ENCODE measurements at regions not wholly inside any gene's neighbourhood (a gene's known extent, or its start where the extent isn't known, plus 50 kb on each side); places are given as distances from the start of the nearest gene placed in this dataset.

DNA sequence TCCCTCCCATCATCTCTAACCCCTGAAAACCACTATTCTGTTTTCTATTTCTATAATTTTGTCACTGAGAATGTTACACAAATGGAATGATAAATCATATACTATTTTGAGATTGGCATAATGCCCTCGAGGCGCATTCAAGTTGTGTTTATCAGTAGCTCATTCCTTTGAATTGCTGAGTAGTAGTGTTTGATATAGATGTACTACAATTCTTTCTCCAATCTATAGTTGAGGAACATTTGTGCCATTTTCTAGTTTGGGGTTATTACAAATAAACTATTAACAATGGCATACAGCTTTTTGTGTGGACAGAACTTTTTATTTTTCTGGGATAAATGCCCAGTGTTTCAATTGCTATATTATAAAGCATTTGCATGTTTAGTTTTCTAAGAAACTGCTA lies 86.0 kb downstream of the CCR1 start:
- ATAC-seq (ENCODE audit: low read depth in 2 of 2), result no peak
- no peaks in the 10 kb centered on the region for H3K4me1 ChIP-seq (ENCODE audit: control insufficient read depth, insufficient read depth, low read length, poor library complexity, severe bottlenecking)
- H3K4me1 Mint-ChIP-seq, result peaks cover 0 to 4% (median 1%) of the 10 kb centered on the region in 4 donors
- no peaks in the 10 kb centered on the region for H3K9me3 ChIP-seq (ENCODE audit: control insufficient read depth in 2 of 2, low read length in 2 of 2)
- no peaks in the 10 kb centered on the region for H3K36me3 ChIP-seq (ENCODE audit: control insufficient read depth, insufficient read depth, low read length)
- DNase-seq, result no peak
- peak overlapping the region in 1 of 3 donors; percentile 44 for H3K27ac Mint-ChIP-seq
- H3K4me3 Mint-ChIP-seq, result no peak overlapping the region
- H3K27me3 ChIP-seq (ENCODE audit: control insufficient read depth, insufficient read depth, low read length), result peaks cover 5% of the 10 kb centered on the region
- H3K9me3 Mint-ChIP-seq, result no peaks in the 10 kb centered on the region
- H3K4me3 ChIP-seq (ENCODE audit: low read depth, low read length), result no peak overlapping the region
- H3K27me3 Mint-ChIP-seq, result peaks cover 7% of the 10 kb centered on the region
- H3K27ac ChIP-seq (ENCODE audit: insufficient read depth, low read length, poor library complexity, severe bottlenecking), result no peak overlapping the region
- H3K36me3 Mint-ChIP-seq, result no peaks in the 10 kb centered on the region

GRCh38 chr3:46120983-46121382 lies 87.1 kb downstream of the CCR1 start:
- H3K4me1 ChIP-seq (ENCODE audit: control insufficient read depth, insufficient read depth, low read length, poor library complexity, severe bottlenecking), result no peaks in the 10 kb centered on the region
- H3K9me3 ChIP-seq (ENCODE audit: control insufficient read depth in 2 of 2, low read length in 2 of 2), result no peaks in the 10 kb centered on the region
- H3K4me3 Mint-ChIP-seq, result no peak overlapping the region
- no peaks in the 10 kb centered on the region for H3K36me3 ChIP-seq (ENCODE audit: control insufficient read depth, insufficient read depth, low read length)
- H3K27me3 ChIP-seq (ENCODE audit: control insufficient read depth, insufficient read depth, low read length), result peaks cover 5% of the 10 kb centered on the region
- H3K27ac ChIP-seq (ENCODE audit: insufficient read depth, low read length, poor library complexity, severe bottlenecking), result no peak overlapping the region
- H3K27ac Mint-ChIP-seq, result no peak overlapping the region
- DNase-seq (no peak), ATAC-seq (ENCODE audit: low read depth in 2 of 2) (no peak)
- no peaks in the 10 kb centered on the region for H3K27me3 Mint-ChIP-seq
- no peaks in the 10 kb centered on the region for H3K36me3 Mint-ChIP-seq
- H3K4me3 ChIP-seq (ENCODE audit: low read depth, low read length), result no peak overlapping the region
- peaks cover 0 to 4% (median 1%) of the 10 kb centered on the region in 4 donors for H3K4me1 Mint-ChIP-seq
- H3K9me3 Mint-ChIP-seq, result no peaks in the 10 kb centered on the region

- no peak overlapping the region for H3K4me3 Mint-ChIP-seq
- no peak for DNase-seq
- H3K36me3 ChIP-seq (ENCODE audit: control insufficient read depth, insufficient read depth, low read length), result no peaks in the 10 kb centered on the region
- no peaks in the 10 kb centered on the region for H3K27me3 Mint-ChIP-seq
- H3K9me3 ChIP-seq (ENCODE audit: control insufficient read depth in 2 of 2, low read length in 2 of 2), result no peaks in the 10 kb centered on the region
- H3K27ac ChIP-seq (ENCODE audit: insufficient read depth, low read length, poor library complexity, severe bottlenecking), result no peak overlapping the region
- H3K36me3 Mint-ChIP-seq, result no peaks in the 10 kb centered on the region
- H3K27me3 ChIP-seq (ENCODE audit: control insufficient read depth, insufficient read depth, low read length), result peaks cover 5% of the 10 kb centered on the region
- H3K4me1 Mint-ChIP-seq, result peaks cover 0 to 4% (median 1%) of the 10 kb centered on the region in 4 donors
- no peak overlapping the region for H3K4me3 ChIP-seq (ENCODE audit: low read depth, low read length)
- H3K27ac Mint-ChIP-seq, result no peak overlapping the region
- ATAC-seq (ENCODE audit: low read depth in 2 of 2), result no peak
- H3K4me1 ChIP-seq (ENCODE audit: control insufficient read depth, insufficient read depth, low read length, poor library complexity, severe bottlenecking), result no peaks in the 10 kb centered on the region
- H3K9me3 Mint-ChIP-seq, result no peaks in the 10 kb centered on the region
Observed at GRCh38 chr3:46119709-46120498, 88.2 kb downstream of the CCR1 start.

DNA sequence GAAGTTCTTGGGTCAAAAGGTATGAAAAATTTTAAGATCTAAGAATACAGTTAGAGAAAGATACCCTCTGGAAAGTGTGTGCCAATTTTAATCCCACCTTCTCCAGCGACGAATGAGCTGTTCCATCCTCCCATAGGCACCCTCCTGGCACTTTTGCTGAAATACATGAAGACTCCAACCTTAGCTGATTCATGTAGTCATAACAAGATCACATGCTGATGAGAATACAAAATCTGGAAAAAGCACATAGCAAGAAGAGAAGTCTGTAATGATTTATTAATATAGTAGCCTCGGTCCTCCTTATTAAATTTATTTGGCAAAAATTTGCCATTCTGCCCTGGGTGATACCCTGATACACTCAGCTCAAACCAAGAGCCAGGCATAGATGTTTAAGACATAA lies 88.9 kb downstream of the CCR1 start:
- H3K27me3 Mint-ChIP-seq, result no peaks in the 10 kb centered on the region
- no peak for ATAC-seq (ENCODE audit: low read depth in 2 of 2)
- Histone ChIP-seq H3K4me3 (ENCODE audit: low read depth, low read length) (no peak overlapping the region), H3K4me1 (ENCODE audit: control insufficient read depth, insufficient read depth, low read length, poor library complexity, severe bottlenecking) (no peaks in the 10 kb centered on the region), H3K27ac (ENCODE audit: insufficient read depth, low read length, poor library complexity, severe bottlenecking) (no peak overlapping the region), H3K9me3 (ENCODE audit: control insufficient read depth in 2 of 2, low read length in 2 of 2) (no peaks in the 10 kb centered on the region), H3K27me3 (ENCODE audit: control insufficient read depth, insufficient read depth, low read length) (peaks cover 5% of the 10 kb centered on the region), H3K36me3 (ENCODE audit: control insufficient read depth, insufficient read depth, low read length) (no peaks in the 10 kb centered on the region)
- H3K9me3 Mint-ChIP-seq, result no peaks in the 10 kb centered on the region
- DNase-seq, result no peak
- no peaks in the 10 kb centered on the region for H3K36me3 Mint-ChIP-seq
- no peak overlapping the region for H3K4me3 Mint-ChIP-seq
- H3K27ac Mint-ChIP-seq, result no peak overlapping the region
- H3K4me1 Mint-ChIP-seq, result peaks cover 0 to 4% (median 0%) of the 10 kb centered on the region in 4 donors

DNA sequence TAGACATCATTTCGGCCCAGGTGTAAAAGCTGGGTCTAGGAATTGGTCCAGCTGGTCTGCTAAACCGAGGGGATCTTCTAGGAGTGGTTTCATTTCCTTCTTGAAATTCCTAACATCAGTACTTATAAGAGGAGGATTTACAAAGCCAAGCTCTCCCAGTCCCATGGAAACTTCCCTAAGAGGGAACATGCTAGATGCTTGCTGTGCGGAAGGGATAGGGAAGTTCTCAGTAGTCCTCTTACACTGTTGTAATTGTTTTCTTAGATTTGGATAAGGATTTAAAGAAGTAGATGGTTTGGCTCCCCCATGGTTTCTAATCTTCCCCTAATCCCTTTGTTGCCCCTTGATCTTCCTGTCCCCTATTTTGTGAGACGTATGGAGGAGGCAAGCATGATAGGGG lies 89.7 kb upstream of the XCR1 start:
- Mint-ChIP-seq H3K9me3 (no peaks in the 10 kb centered on the region), H3K27me3 (no peaks in the 10 kb centered on the region), H3K4me3 (no peak overlapping the region), H3K4me1 (peaks cover 0 to 4% (median 0%) of the 10 kb centered on the region in 4 donors), H3K27ac (no peak overlapping the region), H3K36me3 (no peaks in the 10 kb centered on the region)
- Histone ChIP-seq H3K27me3 (ENCODE audit: control insufficient read depth, insufficient read depth, low read length) (peaks cover 5% of the 10 kb centered on the region), H3K36me3 (ENCODE audit: control insufficient read depth, insufficient read depth, low read length) (no peaks in the 10 kb centered on the region), H3K9me3 (ENCODE audit: control insufficient read depth in 2 of 2, low read length in 2 of 2) (no peaks in the 10 kb centered on the region), H3K4me3 (ENCODE audit: low read depth, low read length) (no peak overlapping the region), H3K27ac (ENCODE audit: insufficient read depth, low read length, poor library complexity, severe bottlenecking) (no peak overlapping the region), H3K4me1 (ENCODE audit: control insufficient read depth, insufficient read depth, low read length, poor library complexity, severe bottlenecking) (no peaks in the 10 kb centered on the region)
- no peak for DNase-seq
- ATAC-seq (ENCODE audit: low read depth in 2 of 2), result no peak

DNA sequence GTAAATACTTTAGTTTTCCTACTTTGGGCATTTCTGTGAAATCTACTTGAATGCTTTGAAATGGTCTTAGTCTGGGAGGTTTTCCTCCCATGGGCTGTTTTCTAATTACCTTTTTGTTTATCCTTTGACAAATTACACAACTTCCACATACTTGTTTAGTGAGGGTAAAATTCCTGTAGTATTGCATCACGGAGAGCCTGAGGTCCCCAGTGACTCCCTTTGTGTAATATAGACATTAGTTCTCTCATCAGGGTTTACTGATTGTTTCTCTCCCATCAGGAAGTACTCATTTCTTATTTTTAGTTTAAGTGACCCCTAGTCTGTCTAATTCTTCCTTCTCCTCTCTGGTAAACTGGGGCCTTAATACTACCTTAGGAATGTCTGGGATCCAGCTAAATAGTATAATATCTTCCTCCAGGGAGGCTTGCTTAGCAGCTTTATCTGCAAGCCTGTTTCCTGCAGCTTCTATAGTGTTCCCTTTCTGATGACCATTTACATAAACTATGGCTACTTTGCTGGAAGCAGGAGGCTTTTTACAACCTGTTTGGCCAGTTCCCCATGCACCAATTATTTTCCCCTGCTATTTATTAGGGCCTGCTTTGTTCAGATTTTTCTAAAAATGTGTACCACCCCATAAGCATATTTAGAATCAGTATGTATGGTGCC lies 87.2 kb upstream of the XCR1 start:
- Histone ChIP-seq H3K36me3 (ENCODE audit: control insufficient read depth, insufficient read depth, low read length) (no peaks in the 10 kb centered on the region), H3K4me1 (ENCODE audit: control insufficient read depth, insufficient read depth, low read length, poor library complexity, severe bottlenecking) (peaks cover 3% of the 10 kb centered on the region), H3K9me3 (ENCODE audit: control insufficient read depth in 2 of 2, low read length in 2 of 2) (no peaks in the 10 kb centered on the region), H3K27me3 (ENCODE audit: control insufficient read depth, insufficient read depth, low read length) (no peaks in the 10 kb centered on the region), H3K4me3 (ENCODE audit: low read depth, low read length) (no peak overlapping the region), H3K27ac (ENCODE audit: insufficient read depth, low read length, poor library complexity, severe bottlenecking) (no peak overlapping the region)
- Mint-ChIP-seq H3K9me3 (no peaks in the 10 kb centered on the region), H3K36me3 (no peaks in the 10 kb centered on the region), H3K27me3 (no peaks in the 10 kb centered on the region), H3K4me1 (peaks cover 0 to 14% (median 4%) of the 10 kb centered on the region in 4 donors), H3K4me3 (no peak overlapping the region), H3K27ac (no peak overlapping the region)
- DNase-seq (no peak), ATAC-seq (ENCODE audit: low read depth in 2 of 2) (no peak)

DNA sequence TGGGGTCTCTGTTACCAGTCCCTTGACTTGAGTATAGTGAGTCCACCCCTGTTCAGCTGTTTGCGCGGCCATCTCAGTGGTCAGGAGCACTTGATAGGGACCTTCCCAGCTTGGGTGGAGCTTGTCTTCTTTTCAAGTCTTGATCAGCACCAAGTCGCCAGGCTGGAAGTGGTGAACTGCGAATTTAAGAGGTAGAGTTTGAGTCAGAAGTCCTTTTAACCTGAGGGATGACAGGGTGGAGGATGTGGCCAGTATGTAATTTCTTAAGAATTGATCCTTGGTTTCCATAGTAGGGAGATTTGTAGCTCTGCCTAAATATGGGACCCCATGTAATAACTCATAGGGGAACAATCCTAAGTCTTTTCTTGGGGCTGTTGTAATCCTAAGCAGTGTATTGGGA lies 86.3 kb upstream of the XCR1 start:
- no peak overlapping the region for H3K4me3 Mint-ChIP-seq

GRCh38 chr3:46112984-46113383 lies 85.7 kb upstream of the XCR1 start:
- Histone ChIP-seq H3K27ac (ENCODE audit: insufficient read depth, low read length, poor library complexity, severe bottlenecking) (no peak overlapping the region), H3K4me3 (ENCODE audit: low read depth, low read length) (no peak overlapping the region), H3K36me3 (ENCODE audit: control insufficient read depth, insufficient read depth, low read length) (no peaks in the 10 kb centered on the region), H3K9me3 (ENCODE audit: control insufficient read depth in 2 of 2, low read length in 2 of 2) (no peaks in the 10 kb centered on the region), H3K4me1 (ENCODE audit: control insufficient read depth, insufficient read depth, low read length, poor library complexity, severe bottlenecking) (peaks cover 10% of the 10 kb centered on the region), H3K27me3 (ENCODE audit: control insufficient read depth, insufficient read depth, low read length) (no peaks in the 10 kb centered on the region)
- peaks cover 0 to 19% (median 12%) of the 10 kb centered on the region in 4 donors for H3K4me1 Mint-ChIP-seq
- H3K9me3 Mint-ChIP-seq, result no peaks in the 10 kb centered on the region
- no peaks in the 10 kb centered on the region for H3K36me3 Mint-ChIP-seq
- H3K27ac Mint-ChIP-seq, result no peak overlapping the region
- no peaks in the 10 kb centered on the region for H3K27me3 Mint-ChIP-seq
- ATAC-seq (ENCODE audit: low read depth in 2 of 2) (no peak), DNase-seq (no peak)
- no peak overlapping the region for H3K4me3 Mint-ChIP-seq

More for the DNA sequence above, 86.3 kb upstream of the XCR1 start:
- H3K27me3 Mint-ChIP-seq, result no peaks in the 10 kb centered on the region
- H3K36me3 Mint-ChIP-seq, result no peaks in the 10 kb centered on the region
- peaks cover 10% of the 10 kb centered on the region for H3K4me1 ChIP-seq (ENCODE audit: control insufficient read depth, insufficient read depth, low read length, poor library complexity, severe bottlenecking)
- peaks cover 0 to 19% (median 11%) of the 10 kb centered on the region in 4 donors for H3K4me1 Mint-ChIP-seq
- no peak overlapping the region for H3K27ac Mint-ChIP-seq
- H3K27me3 ChIP-seq (ENCODE audit: control insufficient read depth, insufficient read depth, low read length), result no peaks in the 10 kb centered on the region
- ATAC-seq (ENCODE audit: low read depth in 2 of 2) (no peak), DNase-seq (no peak)
- H3K4me3 ChIP-seq (ENCODE audit: low read depth, low read length), result no peak overlapping the region
- H3K27ac ChIP-seq (ENCODE audit: insufficient read depth, low read length, poor library complexity, severe bottlenecking), result no peak overlapping the region
- H3K36me3 ChIP-seq (ENCODE audit: control insufficient read depth, insufficient read depth, low read length), result no peaks in the 10 kb centered on the region
- no peaks in the 10 kb centered on the region for H3K9me3 ChIP-seq (ENCODE audit: control insufficient read depth in 2 of 2, low read length in 2 of 2)
- H3K9me3 Mint-ChIP-seq, result no peaks in the 10 kb centered on the region
